Activated B cell treated with CpG ODN at 0.5 μM for 24 hours (primary cell): ENCODE measurements at regions not wholly inside any gene's neighbourhood (a gene's known extent, or its start where the extent isn't known, plus 50 kb on each side); places are given as distances from the start of the nearest gene placed in this dataset.

Experiments used
- ATAC-seq: fragments of 200-7000 bp; cut with Tn5 transposase; one replicate; pipeline ENCODE4 v1.10.0; 2021; ENCODE audit warnings: low read depth, mild to moderate bottlenecking, moderate library complexity
- CTCF ChIA-PET: fragments of 350-600 bp; sonication (Branson Sonifier 250); formaldehyde crosslinking; loops from one replicate; lab custom pipeline; 2021; ENCODE audit warnings: antibody characterized with exemption; lab: Charles Lee
- POLR2A ChIA-PET: fragments of 350-600 bp; sonication (Branson Sonifier 250); formaldehyde crosslinking; loops from one replicate; lab custom pipeline; 2021; ENCODE audit warnings: antibody characterized with exemption; lab: Charles Lee
- DNase-seq: peaks from one replicate; pipeline ENCODE4 v3.0.0; 2022
- H3K27ac Mint-ChIP-seq: one replicate; pipeline ENCODE4 v1.8.0; 2020; ENCODE audit warnings: mixed read lengths
- H3K27me3 Mint-ChIP-seq: one replicate; pipeline ENCODE4 v1.8.0; 2021; ENCODE audit warnings: mixed read lengths
- H3K36me3 Mint-ChIP-seq: one replicate; pipeline ENCODE4 v1.8.0; 2021; ENCODE audit warnings: low read depth, mixed read lengths
- H3K4me1 Mint-ChIP-seq: one replicate; pipeline ENCODE4 v1.8.0; 2021; ENCODE audit warnings: mixed read lengths
- H3K4me3 Mint-ChIP-seq: one replicate; pipeline ENCODE4 v1.8.0; 2020; ENCODE audit warnings: mild to moderate bottlenecking, mixed read lengths
- H3K9me3 Mint-ChIP-seq: one replicate; pipeline ENCODE4 v1.8.0; 2020; ENCODE audit warnings: mixed read lengths
- intact Hi-C: fragments of 100-400 bp; cut with micrococcal nuclease; formaldehyde crosslinking; loops from one replicate; pipeline ENCODE4 v1.15.1; 2024
- TF ChIP-seq, protein P1 (sequence below): fragments of 200-600 bp; IDR thresholded peaks from one replicate; pipeline ENCODE4 v1.8.0; 2022; ENCODE audit warnings: antibody characterized with exemption, mild to moderate bottlenecking

- Mint-ChIP-seq H3K27me3 (no peaks in the 10 kb centered on the region), H3K36me3 (no peaks in the 10 kb centered on the region), H3K9me3 (peaks cover 17% of the 10 kb centered on the region), H3K4me3 (no peak overlapping the region), H3K4me1 (no peaks in the 10 kb centered on the region), H3K27ac (no peak overlapping the region)
- ChIA-PET CTCF (no interaction called here), POLR2A (no interaction called here)
- ATAC-seq (no peak), DNase-seq (no peak)
- TF ChIP-seq, protein P1, sequence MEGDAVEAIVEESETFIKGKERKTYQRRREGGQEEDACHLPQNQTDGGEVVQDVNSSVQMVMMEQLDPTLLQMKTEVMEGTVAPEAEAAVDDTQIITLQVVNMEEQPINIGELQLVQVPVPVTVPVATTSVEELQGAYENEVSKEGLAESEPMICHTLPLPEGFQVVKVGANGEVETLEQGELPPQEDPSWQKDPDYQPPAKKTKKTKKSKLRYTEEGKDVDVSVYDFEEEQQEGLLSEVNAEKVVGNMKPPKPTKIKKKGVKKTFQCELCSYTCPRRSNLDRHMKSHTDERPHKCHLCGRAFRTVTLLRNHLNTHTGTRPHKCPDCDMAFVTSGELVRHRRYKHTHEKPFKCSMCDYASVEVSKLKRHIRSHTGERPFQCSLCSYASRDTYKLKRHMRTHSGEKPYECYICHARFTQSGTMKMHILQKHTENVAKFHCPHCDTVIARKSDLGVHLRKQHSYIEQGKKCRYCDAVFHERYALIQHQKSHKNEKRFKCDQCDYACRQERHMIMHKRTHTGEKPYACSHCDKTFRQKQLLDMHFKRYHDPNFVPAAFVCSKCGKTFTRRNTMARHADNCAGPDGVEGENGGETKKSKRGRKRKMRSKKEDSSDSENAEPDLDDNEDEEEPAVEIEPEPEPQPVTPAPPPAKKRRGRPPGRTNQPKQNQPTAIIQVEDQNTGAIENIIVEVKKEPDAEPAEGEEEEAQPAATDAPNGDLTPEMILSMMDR: no peak
- intact Hi-C loops: no loop called here
Observed at GRCh38 chr3:22713936-22714335, 489.2 kb upstream of the UBE2E2 start.

GRCh38 chr3:22714749-22715148 lies 488.4 kb upstream of the UBE2E2 start:
- Mint-ChIP-seq H3K27me3 (no peaks in the 10 kb centered on the region), H3K4me1 (no peaks in the 10 kb centered on the region), H3K27ac (no peak overlapping the region), H3K9me3 (peaks cover 15% of the 10 kb centered on the region), H3K36me3 (no peaks in the 10 kb centered on the region), H3K4me3 (no peak overlapping the region)
- TF ChIP-seq, protein P1: no peak
- DNase-seq: no peak
- POLR2A ChIA-PET: no interaction called here
- ATAC-seq: no peak
- intact Hi-C loops: no loop called here
- CTCF ChIA-PET: no interaction called here

- Mint-ChIP-seq H3K36me3 (no peaks in the 10 kb centered on the region), H3K27ac (no peak overlapping the region), H3K27me3 (no peaks in the 10 kb centered on the region), H3K4me1 (no peaks in the 10 kb centered on the region), H3K4me3 (no peak overlapping the region), H3K9me3 (peaks cover 4% of the 10 kb centered on the region)
- POLR2A ChIA-PET: no interaction called here
- CTCF ChIA-PET: no interaction called here
- intact Hi-C loops: no loop called here
- TF ChIP-seq, protein P1: no peak
- ATAC-seq: no peak
- DNase-seq: no peak
Observed at GRCh38 chr3:22720596-22720995, 482.5 kb upstream of the UBE2E2 start.

DNA sequence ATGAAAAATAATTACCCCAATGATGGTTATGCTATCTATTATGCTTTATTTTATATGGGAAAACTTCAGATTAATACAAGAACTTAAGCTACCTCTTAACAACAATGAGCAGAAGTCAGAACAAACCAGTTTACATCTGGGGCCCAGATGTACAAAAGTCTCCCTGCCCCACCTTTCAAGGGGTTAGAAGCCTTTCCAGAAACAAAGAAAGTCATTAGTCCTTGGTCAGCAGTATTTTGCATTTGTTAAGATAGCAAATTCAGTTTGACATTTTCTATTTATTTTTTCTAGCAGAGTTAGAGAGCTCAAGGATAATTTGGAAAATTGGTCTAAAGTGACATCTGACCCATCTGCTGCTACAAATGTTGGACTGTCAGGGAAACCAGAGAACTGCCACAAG lies 478.7 kb upstream of the UBE2E2 start:
- H3K9me3 Mint-ChIP-seq: no peaks in the 10 kb centered on the region
- TF ChIP-seq, protein P1: no peak
- no peak for DNase-seq
- no peaks in the 10 kb centered on the region for H3K36me3 Mint-ChIP-seq
- POLR2A ChIA-PET: no interaction called here
- no peak for ATAC-seq
- H3K4me1 Mint-ChIP-seq: no peaks in the 10 kb centered on the region
- intact Hi-C loops: no loop called here
- peaks cover 2% of the 10 kb centered on the region for H3K27me3 Mint-ChIP-seq
- CTCF ChIA-PET: no interaction called here
- H3K27ac Mint-ChIP-seq: no peak overlapping the region
- no peak overlapping the region for H3K4me3 Mint-ChIP-seq

DNA sequence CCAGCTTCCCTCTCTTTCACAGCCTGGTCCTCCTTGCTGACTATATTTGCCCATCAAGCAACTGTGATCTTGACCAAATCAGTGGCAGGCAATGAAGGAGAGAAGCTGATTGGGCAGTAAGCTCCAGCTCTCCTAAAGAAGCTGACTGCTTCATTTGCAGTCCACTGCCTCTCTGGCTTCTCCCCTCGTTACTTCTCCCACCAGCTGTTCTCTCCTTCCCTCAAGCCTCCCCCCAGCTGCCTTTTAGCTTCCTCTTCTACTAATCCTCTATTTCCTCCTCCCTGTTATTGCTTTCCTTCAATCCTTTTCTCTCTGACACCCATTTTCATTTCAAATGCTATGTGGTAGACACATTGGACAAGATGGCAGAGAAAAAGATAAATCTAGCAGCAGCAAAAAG lies 474.7 kb upstream of the UBE2E2 start:
- no peak overlapping the region for H3K27ac Mint-ChIP-seq
- TF ChIP-seq, protein P1: no peak
- ATAC-seq: no peak

More for the DNA sequence above, 474.7 kb upstream of the UBE2E2 start:
- no peak for DNase-seq
- Mint-ChIP-seq H3K4me1 (no peaks in the 10 kb centered on the region), H3K36me3 (no peaks in the 10 kb centered on the region), H3K9me3 (no peaks in the 10 kb centered on the region), H3K4me3 (no peak overlapping the region), H3K27me3 (peaks cover 2% of the 10 kb centered on the region)
- POLR2A ChIA-PET: no interaction called here
- intact Hi-C loops: no loop called here
- CTCF ChIA-PET: no interaction called here
